A673 (cell line): ENCODE measurements at regions not wholly inside any gene's neighbourhood (a gene's known extent, or its start where the extent isn't known, plus 50 kb on each side); places are given as distances from the start of the nearest gene placed in this dataset.

Source experiments
- BruUV-seq: library from RNA; stranded (reverse); fragments of 400-500 nt; replicated peaks from 2 replicates; lab custom pipeline; 2021; lab: Mats Ljungman, UMichigan
- CTCF ChIA-PET: fragments of 300-600 bp; sonication (Branson Sonifier 250); formaldehyde crosslinking; loops from one replicate; lab custom pipeline; 2022; ENCODE audit warnings: antibody characterized with exemption; lab: Charles Lee
- POLR2A ChIA-PET: fragments of 300-600 bp; sonication (Branson Sonifier 250); formaldehyde crosslinking; loops from one replicate; lab custom pipeline; 2022; ENCODE audit warnings: antibody characterized with exemption; ENCODE audit not compliant: low non-redundant PET; lab: Charles Lee
- DNase-seq: peaks from one replicate; pipeline ENCODE4 v3.0.0-alpha.2; 2015; ENCODE audit warnings: low spot score
- H3K27ac ChIP-seq: fragments of 200-600 bp; sonication (generic); 2 replicates; pipeline ENCODE4 v1.5.1; 2016; ENCODE audit warnings: mixed run types, low read depth, mild to moderate bottlenecking, mixed read lengths, antibody characterized with exemption, low read length; ENCODE audit not compliant: poor library complexity, severe bottlenecking
- H3K27me3 ChIP-seq: fragments of 200-600 bp; sonication (generic); replicated peaks from 2 replicates; pipeline ENCODE4 v1.6.1; 2017; ENCODE audit warnings: mixed run types, low read depth, mild to moderate bottlenecking, mixed read lengths, antibody characterized with exemption, low read length; ENCODE audit not compliant: insufficient read depth, poor library complexity
- H3K36me3 ChIP-seq: fragments of 200-600 bp; sonication (generic); 2 replicates; pipeline ENCODE4 v1.6.1; 2016; ENCODE audit warnings: mixed run types, mild to moderate bottlenecking, mixed read lengths, antibody characterized with exemption, low read length; ENCODE audit not compliant: insufficient read depth, poor library complexity, severe bottlenecking
- H3K4me1 ChIP-seq: fragments of 200-600 bp; sonication (generic); 2 replicates; pipeline ENCODE4 v1.6.1; 2017; ENCODE audit warnings: mixed run types, mild to moderate bottlenecking, mixed read lengths, antibody characterized with exemption, low read length; ENCODE audit not compliant: insufficient read depth, poor library complexity, severe bottlenecking
- H3K4me3 ChIP-seq: fragments of 200-600 bp; sonication (generic); 2 replicates; pipeline ENCODE4 v1.5.1; 2016; ENCODE audit warnings: low read depth, mixed run types, mild to moderate bottlenecking, mixed read lengths, low read length; ENCODE audit not compliant: poor library complexity, severe bottlenecking
- H3K9me3 ChIP-seq: fragments of 200-600 bp; sonication (generic); 2 replicates; pipeline ENCODE4 v1.6.1; 2016; ENCODE audit warnings: mixed run types, low read depth, mild to moderate bottlenecking, mixed read lengths, antibody characterized with exemption, low read length; ENCODE audit not compliant: poor library complexity, severe bottlenecking
- CTCF ChIP-seq: fragments of 300-800, 200-600 bp; sonication (generic); conservative IDR thresholded peaks from 2 replicates; pipeline ENCODE4 v1.5.1; 2017; ENCODE audit warnings: low read depth, mild to moderate bottlenecking, antibody characterized with exemption, low read length, moderate library complexity, mixed read lengths
- EZH2 ChIP-seq: fragments of 200-600 bp; sonication (generic); IDR thresholded peaks from 2 replicates; pipeline ENCODE4 v1.6.1; 2017; ENCODE audit warnings: borderline replicate concordance, low read depth, mild to moderate bottlenecking, mixed read lengths, antibody characterized with exemption, low read length; ENCODE audit not compliant: poor library complexity, severe bottlenecking
- intact Hi-C: fragments of 100-400 bp; cut with micrococcal nuclease; formaldehyde crosslinking; loops from one replicate; pipeline ENCODE4 v1.10.0; 2022; ENCODE audit not compliant: unreplicated experiment

GRCh38 chr1:193368302-193368701 lies 181.9 kb upstream of the B3GALT2 start:
- no peak for DNase-seq
- POLR2A ChIA-PET, result no interaction called here

GRCh38 chr1:193367863-193368262 lies 181.4 kb upstream of the B3GALT2 start:
- intact Hi-C loops, result no loop called here
- no peaks in the 10 kb centered on the region for H3K9me3 ChIP-seq
- no peaks in the 10 kb centered on the region for H3K4me1 ChIP-seq
- no TSS peak for BruUV-seq
- H3K27me3 ChIP-seq, result no peaks in the 10 kb centered on the region
- H3K4me3 ChIP-seq, result no peak overlapping the region
- no peak for DNase-seq
- no peak for TF ChIP-seq EZH2
- no peak for TF ChIP-seq CTCF
- POLR2A ChIA-PET, result no interaction called here
- H3K36me3 ChIP-seq, result no peaks in the 10 kb centered on the region
- CTCF ChIA-PET, result no interaction called here
- H3K27ac ChIP-seq, result no peak overlapping the region

More at GRCh38 chr1:193368302-193368701, 181.9 kb upstream of the B3GALT2 start:
- Histone ChIP-seq H3K4me1 (no peaks in the 10 kb centered on the region), H3K36me3 (no peaks in the 10 kb centered on the region), H3K4me3 (no peak overlapping the region), H3K27ac (no peak overlapping the region), H3K27me3 (no peaks in the 10 kb centered on the region), H3K9me3 (no peaks in the 10 kb centered on the region)
- intact Hi-C loops, result no loop called here
- CTCF ChIA-PET, result no interaction called here
- no peak for TF ChIP-seq CTCF
- BruUV-seq, result no TSS peak

- Histone ChIP-seq H3K36me3 (no peaks in the 10 kb centered on the region), H3K27ac (no peak overlapping the region), H3K9me3 (no peaks in the 10 kb centered on the region), H3K4me1 (no peaks in the 10 kb centered on the region), H3K4me3 (no peak overlapping the region), H3K27me3 (no peaks in the 10 kb centered on the region)
- TF ChIP-seq EZH2 (no peak), CTCF (no peak)
- ChIA-PET POLR2A (no interaction called here), CTCF (no interaction called here)
- BruUV-seq, result no TSS peak
- intact Hi-C loops, result no loop called here
- DNase-seq, result no peak
Measured at GRCh38 chr1:193366764-193367507, 180.5 kb upstream of the B3GALT2 start.
